ENCODE measurements at regions not wholly inside any gene's neighbourhood (a gene's known extent, or its start where the extent isn't known, plus 50 kb on each side); places are given as distances from the start of the nearest gene placed in this dataset.

- no peak for TF ChIP-seq CTCF (IDR thresholded peaks at IDR 0.05; ENCODE audit: extremely low read depth in 1 of 2, insufficient read depth in 1 of 2, low read depth in 1 of 2, low read length in 2 of 2)
- TF ChIP-seq EZH2 (IDR thresholded peaks at IDR 0.05; ENCODE audit: borderline replicate concordance, low read depth, low read length, severe bottlenecking): no peak
- TF ChIP-seq POLR2AphosphoS5 (IDR thresholded peaks at IDR 0.05; ENCODE audit: insufficient read depth, low read depth, low read length): no peak
- TF ChIP-seq POLR2A (IDR thresholded peaks at IDR 0.05; ENCODE audit: low read depth, low read length): no peak
- no peak for TF ChIP-seq GATA2 (IDR thresholded peaks at IDR 0.05; ENCODE audit: insufficient read depth, insufficient read length, low read depth, low read length)
- no peak for TF ChIP-seq MAX (IDR thresholded peaks at IDR 0.05; ENCODE audit: insufficient read depth, insufficient read length)
- TF ChIP-seq JUN (IDR thresholded peaks at IDR 0.05; ENCODE audit: borderline replicate concordance, insufficient read depth, insufficient read length, low read depth): no peak
- no peak for TF ChIP-seq FOS (IDR thresholded peaks at IDR 0.05; ENCODE audit: borderline replicate concordance, insufficient read depth, low read length)
Measured at GRCh38 chr15:98480844-98481243, 167.5 kb upstream of the IGF1R start.
